Islet precursor cell (in vitro differentiated cells): ENCODE measurements at regions not wholly inside any gene's neighbourhood (a gene's known extent, or its start where the extent isn't known, plus 50 kb on each side); places are given as distances from the start of the nearest gene placed in this dataset.
"Not testable (repeated sequence)": the region's sequence is repeated elsewhere in the genome, so short reads cannot be mapped to it uniquely, and the experiment has no call there.

Experiments
- DNase-seq: peaks from one replicate; pipeline ENCODE4 v3.0.0-alpha.2; 2018

DNA sequence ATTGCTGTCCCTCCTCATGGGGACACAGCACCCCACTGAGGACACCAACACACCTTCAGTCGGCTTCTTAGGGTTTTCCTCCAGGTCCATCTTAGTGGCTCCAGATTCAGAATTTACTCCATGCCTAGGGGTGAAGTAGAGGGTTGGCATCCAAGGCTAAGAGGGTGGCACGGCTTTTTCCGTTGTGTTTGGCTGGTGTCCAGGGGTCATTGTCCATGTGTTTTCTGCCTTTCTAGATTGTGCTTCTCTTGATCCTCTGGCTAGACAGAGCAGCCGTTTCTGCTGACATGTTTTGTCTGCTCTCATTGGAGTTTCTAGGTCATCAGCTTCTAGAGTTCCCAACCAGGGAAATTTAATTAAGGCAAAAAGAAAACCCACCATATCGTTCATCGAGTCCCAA, 291.6 kb upstream of the CELF2 start:
- DNase-seq: no peak

DNA sequence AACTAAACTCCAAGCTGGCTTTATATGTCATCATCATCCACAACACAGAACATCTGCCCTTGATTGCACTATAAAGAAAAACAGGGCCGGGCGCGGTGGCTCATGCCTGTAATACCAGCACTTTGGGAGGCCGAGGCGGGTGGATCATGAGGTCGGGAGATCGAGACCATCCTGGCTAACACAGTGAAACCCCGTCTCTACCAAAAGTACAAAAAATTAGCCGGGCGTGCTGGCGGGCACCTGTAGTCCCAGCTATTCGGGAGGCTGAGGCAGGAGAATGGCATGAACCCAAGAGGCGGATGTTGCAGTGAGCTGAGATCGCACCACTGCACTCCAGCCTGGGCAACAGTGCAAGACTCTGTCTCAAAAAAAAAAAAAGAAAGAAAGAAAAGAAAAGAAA, 290.3 kb upstream of the CELF2 start:
- not testable (repeated sequence) for DNase-seq

GRCh38 chr10:10727812-10728211, 289.9 kb upstream of the CELF2 start:
- DNase-seq: no peak

- DNase-seq: no peak
Measured at GRCh38 chr10:10730471-10731043, 287.1 kb upstream of the CELF2 start.

DNA sequence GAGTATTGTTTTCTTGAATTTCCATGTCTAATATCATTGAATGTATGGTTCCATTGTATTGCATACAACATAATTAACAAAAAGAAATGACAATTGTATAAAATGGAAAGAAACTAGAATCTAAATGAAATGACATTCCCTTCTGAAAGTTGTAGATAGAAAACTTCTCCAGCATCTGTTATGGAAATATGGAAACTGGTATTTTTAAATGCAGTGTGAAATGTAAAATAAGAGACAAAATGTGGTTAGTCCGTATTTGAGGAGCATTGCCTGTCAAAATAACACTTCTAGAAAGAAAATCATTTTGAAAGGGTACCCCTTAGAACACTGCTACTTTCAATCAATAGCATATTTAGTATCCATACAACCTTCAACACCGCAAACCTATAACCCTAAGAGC, 286.3 kb upstream of the CELF2 start:
- DNase-seq: no peak

- DNase-seq: no peak
Measured at GRCh38 chr10:10734356-10735064, 283.2 kb upstream of the CELF2 start.

DNA sequence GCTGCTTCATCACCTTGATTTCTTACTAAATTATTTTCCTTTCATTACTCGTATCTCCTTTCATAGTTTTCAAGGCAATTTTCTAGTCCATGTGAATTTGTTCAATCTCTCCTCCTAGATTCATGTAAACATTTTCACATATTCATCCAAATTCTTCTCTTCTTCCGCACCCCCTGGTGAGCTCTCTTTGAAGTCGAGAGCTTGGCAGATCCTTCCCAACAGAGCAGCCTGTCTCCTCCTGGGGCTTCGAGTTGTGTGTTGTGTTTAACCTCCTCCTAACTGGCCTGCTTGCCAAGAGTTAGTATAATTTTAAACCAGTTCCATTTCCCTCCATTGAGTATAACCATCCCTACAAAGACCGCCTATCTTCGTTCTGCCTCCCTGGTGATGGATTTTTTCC, 272.4 kb upstream of the CELF2 start:
- no peak for DNase-seq

DNA sequence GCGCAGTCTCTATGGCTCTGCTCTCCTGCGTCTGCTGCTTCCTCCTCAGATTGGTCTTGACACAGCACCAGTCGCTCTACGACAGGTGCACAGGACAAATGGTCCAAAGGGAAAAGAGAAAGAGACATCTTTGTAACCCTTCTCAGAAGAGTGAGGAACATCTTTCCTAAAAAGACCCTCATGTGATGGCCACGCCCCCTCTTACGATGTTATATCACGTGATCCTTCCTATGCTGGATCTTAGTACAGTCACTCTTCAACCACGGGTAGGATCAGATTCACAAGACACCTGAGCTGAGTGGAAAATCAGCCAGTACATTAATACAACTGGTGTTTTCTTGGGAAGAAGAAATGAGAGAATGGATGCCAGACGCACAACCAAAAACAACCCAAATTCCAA, 262.2 kb upstream of the CELF2 start:
- no peak for DNase-seq

GRCh38 chr10:10758306-10758705, 259.4 kb upstream of the CELF2 start:
- no peak for DNase-seq

- not testable (repeated sequence) for DNase-seq
Measured at GRCh38 chr10:10759806-10760205, 257.9 kb upstream of the CELF2 start.

DNA sequence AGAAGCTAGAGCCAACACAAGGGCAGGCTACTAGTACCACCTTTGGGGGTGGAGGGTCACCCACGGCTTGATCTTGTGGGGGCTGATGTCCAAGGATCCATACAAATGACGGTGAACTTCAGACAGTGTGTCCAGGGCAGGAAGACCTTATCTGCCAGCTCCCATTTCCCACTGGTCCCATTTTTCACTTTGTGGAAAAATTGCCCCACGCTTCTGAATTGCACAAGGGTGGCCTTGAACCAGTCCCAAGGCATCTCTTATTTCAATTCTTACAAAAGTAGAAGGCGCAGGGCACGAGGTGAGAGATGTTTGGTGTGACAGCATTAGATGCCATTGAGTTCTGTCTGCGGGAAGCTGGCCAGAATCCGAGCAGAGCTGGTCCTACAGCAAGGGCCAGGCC, 252.7 kb upstream of the CELF2 start:
- DNase-seq: no peak

DNA sequence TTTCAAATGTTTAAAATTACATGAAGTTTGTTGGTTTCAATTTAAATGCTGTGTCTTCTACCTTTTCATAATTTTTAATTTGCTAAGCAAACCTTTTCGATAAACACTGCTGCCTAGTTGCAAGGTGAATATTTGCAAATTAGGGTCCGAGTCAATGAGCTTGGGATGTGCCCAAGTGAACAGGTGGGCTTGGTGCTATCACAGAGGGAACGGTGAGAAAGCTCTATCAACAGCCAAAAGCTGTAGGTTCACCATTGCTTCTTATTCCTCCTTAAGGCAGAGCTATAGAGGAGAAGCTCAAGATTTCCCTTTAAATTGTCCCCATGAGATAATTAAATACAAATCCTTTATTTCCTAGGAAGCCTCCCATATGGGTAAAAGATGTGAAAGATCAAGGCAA, 245.3 kb upstream of the CELF2 start:
- DNase-seq: no peak

GRCh38 chr10:10772874-10773508, 244.7 kb upstream of the CELF2 start:
- no peak for DNase-seq

DNA sequence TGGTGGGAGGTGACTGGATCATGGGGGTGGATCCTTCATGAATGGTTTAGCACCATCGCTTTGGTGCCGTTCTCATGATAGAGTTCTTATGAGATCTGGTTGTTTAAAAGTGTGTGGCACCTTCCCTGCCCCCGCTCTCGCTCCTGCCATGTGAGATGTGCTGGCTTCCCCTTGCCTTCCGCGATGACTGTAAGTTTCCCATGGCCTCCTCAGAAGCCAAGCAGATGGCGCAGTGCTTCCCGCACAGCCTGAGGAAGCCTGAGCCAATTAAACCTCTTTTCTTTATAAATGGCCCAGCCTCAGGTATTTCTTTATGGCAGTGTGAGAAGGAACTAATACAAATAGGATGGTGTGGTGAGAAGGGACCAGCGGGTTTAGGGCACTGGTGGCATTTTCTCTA, 243.3 kb upstream of the CELF2 start:
- DNase-seq: no peak

DNA sequence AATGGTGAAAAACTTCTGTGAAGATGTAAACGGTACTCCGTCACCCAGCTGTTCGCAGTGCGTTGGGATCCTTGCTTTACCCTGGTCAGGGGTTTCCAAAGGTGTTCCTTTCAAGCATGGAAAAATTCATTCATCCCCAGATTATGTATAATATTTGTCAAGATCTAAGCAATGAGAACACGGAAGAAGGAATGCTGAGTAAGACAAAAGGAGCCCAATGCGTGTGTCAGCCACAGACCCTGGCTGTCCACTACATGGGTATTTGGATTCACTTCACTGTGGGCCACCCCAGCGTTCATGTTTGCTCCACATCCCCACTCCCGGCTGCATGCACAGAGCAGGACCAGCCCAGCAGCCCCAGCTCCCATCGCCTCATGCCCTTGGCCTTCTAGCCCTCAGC, 241.3 kb upstream of the CELF2 start:
- no peak for DNase-seq

DNA sequence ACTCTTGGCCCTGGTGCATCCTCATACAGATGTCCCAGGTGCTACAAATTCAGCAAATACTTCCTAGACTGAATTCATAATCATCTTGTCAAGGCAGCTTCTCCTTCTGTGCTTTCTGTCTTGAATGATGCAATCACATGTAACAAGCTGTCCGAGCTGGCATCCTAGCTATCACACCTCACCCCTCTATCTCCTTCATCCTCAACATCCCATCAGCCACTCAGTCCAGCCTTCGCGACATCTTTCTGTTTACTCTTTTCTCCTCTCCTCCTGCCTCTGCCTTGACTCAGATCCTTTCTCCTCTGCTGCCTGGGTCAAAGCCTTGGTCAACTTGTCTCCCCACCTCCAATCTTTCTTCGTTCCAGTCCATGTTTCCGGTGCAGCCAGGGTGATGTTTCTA, 240.4 kb upstream of the CELF2 start:
- DNase-seq: no peak

- no peak for DNase-seq
Measured at GRCh38 chr10:10777723-10778122, 239.9 kb upstream of the CELF2 start.

DNA sequence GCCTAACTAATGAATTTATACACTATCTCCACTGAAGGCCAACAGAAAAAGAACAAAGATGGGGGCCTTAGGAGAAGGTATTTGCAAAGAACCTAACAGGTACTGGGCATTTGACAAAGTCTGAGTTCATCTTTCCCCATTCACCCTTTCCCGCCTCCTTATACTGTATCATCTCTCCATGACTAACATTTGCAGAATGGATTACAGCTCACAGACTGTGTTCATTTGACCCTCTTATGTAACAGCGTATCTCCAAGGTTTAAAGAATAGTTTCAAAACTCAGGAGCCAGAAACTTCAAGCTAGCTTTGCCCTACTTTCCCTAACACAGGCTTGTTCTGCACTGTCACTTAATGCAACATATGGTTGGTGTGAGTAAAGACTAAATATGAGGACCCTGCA, 238.7 kb upstream of the CELF2 start:
- DNase-seq: no peak

- no peak for DNase-seq
Measured at GRCh38 chr10:10779511-10779910, 238.2 kb upstream of the CELF2 start.

- DNase-seq: no peak
Measured at GRCh38 chr10:10780746-10781145, 236.9 kb upstream of the CELF2 start.

DNA sequence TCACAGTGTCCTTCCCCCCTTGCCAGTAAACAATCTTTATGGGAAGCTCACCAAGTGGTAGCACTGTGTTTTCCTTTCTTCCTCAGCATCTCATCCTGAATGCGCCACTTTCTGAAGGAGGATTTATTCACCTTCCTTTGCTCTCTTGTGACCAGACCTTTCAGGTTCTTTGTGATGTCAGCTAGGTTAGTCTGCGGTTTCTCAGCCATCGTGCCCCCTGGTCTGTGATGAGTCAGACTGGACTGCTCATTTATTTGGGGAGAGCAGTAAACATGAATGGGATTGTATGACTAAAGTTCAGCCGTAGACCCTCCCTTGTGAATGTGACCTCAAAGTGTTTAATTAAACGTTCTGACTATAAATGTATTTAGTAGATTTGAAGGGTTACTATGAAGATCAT, 235.1 kb upstream of the CELF2 start:
- DNase-seq: peak; percentile 67

GRCh38 chr10:10785627-10786026, 232.0 kb upstream of the CELF2 start:
- no peak for DNase-seq

DNA sequence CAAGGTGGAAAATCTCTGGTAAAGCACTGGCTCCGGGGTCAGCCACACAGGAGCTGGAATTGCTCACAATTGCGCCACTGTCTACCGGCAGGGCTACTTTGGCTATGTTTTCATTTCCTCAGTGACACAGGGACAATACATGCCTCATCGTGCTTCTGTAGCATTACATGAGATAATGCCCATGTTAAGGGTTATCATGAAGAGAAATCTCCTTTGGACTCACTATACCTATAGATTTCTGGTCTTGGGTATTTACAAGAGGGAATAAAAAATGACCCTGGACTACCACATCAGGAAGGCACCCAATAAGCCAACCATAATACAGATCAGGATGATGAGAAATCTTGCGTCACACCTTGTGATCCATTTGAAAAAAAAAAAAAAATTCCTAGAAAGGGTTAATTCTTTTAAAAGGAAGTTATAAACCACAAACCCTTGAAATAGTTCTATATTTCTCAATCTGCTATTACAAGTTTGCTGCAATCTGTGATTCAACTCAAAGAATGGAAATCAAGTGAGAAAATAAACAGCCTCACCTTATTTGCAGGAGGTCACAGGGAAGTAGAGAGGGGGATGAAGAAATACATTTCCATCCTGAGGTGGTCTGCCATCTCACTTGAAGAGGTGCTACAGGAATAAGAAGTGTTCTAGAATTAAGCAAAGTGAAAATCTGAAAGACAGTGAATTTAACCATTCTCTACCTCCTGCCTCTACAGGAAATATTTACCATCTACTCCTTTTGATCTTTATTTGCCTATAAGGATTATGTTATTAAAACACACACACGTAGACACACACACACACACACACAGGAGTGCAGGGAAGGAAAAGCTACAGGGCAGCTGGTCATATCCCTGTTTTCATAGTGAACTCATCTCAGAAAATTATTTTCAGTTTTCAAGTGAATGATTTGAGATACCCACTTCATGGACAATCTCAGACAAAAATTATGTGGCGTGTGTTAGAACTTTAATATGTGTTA, 231.3 kb upstream of the CELF2 start:
- no peak for DNase-seq
